ENCODE measurements at regions not wholly inside any gene's neighbourhood (a gene's known extent, or its start where the extent isn't known, plus 50 kb on each side); places are given as distances from the start of the nearest gene placed in this dataset.
"Not testable (repeated sequence)": the region's sequence is repeated elsewhere in the genome, so short reads cannot be mapped to it uniquely, and the experiment has no call there.

DNA sequence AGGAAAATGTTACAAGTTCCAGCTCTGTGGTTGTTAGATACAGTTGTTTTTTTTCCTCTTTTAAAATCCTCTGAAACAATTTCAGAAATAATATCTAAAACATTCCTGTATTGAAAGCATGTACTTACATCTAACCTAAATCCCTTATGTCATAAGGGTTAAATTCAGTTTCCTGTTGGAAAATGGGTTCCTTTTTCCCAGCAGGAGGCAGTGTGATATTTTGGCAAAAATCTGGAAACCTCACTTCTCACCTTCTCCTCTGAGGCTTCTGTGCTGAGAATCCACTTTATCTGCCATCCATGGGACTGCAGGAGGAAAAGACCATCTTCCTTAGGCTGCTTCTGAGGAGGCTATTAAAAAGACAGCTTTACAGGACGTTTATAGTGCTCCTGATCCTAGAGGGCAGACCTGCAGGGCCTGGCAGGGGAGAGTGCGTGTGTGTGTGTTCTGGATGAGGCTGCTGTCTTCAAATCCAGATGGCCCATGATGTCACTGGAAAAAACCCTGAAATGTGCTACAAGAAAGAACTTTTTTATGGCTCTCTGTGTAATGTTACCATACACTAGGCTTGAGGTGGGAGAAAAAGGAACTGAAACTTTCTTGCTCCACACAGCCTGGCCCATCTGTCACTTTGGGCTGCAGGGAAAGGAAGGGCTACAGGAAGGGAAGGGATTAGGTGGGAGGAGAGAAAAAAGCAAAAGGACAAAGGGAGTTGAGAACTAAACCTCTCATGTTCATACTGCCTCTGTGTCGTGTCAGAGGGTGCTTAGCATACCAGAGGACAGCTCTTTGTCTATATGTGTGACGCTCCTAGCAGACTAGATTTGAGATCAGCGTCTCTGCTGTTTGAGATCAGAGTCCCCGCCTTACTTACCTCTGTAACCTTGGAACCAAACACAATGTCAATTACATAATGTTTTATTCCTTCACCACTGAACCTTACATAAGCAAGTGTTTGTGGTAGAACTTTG lies 379.2 kb upstream of the SPAG17 start:
- FAIRE-seq = no peak

GRCh38 chr1:118558933-118559332 lies 373.9 kb upstream of the SPAG17 start:
- no peak for FAIRE-seq

DNA sequence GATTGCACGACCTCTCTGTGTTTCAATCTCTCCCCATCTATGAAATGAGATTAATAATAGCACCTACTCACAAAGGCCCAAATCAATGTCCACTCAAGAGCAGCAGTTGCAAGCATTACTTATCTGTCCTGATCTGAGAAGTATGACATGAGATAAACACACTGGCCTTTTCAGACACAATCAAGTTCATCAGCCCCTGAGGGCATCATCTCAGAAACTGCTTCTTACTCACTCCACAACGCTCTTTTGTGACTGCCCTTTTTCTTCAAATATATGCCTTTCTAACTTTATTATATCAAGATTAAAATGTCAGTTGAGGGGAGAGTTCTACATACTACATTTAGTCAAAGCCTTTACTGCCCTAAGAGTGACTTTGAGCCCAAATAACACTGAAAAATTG lies 371.9 kb upstream of the SPAG17 start:
- no peak for FAIRE-seq

GRCh38 chr1:118555638-118556037 lies 370.6 kb upstream of the SPAG17 start:
- no peak for FAIRE-seq

DNA sequence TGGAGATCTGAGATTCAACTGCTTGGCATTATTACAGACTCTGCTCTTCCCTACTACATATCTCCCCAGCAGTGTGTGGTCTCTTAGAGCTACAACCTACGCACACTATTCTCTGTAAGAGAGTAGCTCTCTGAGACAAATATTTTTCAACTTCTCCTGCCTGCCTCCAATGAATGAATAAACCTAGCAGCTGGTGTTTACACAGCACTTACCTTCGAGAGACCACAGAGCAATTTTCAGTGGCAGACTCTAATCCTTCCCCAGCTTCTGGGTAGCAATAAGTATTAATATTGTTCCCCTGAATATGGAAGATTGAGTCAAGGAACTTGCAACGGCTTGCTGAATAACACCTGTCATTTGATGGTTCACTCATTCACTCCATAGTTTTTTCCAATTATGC lies 350.9 kb upstream of the SPAG17 start:
- no peak for FAIRE-seq

- not testable (repeated sequence) for FAIRE-seq
These were observed 326.9 kb upstream of the SPAG17 start for GRCh38 chr1:118511922-118512321.

- FAIRE-seq = no peak
These were observed 319.8 kb upstream of the SPAG17 start for GRCh38 chr1:118504867-118505266.

GRCh38 chr1:118504221-118504644 lies 319.2 kb upstream of the SPAG17 start:
- FAIRE-seq = no peak

- FAIRE-seq = no peak
These were observed 318.7 kb upstream of the SPAG17 start for GRCh38 chr1:118503752-118504151.

- FAIRE-seq = no peak
These were observed 310.0 kb upstream of the SPAG17 start for GRCh38 chr1:118494998-118495397.

- no peak for FAIRE-seq
These were observed 303.8 kb upstream of the SPAG17 start for GRCh38 chr1:118488787-118489186.

GRCh38 chr1:118487932-118488331 lies 302.9 kb upstream of the SPAG17 start:
- no peak for FAIRE-seq

- no peak for FAIRE-seq
These were observed 302.1 kb upstream of the SPAG17 start for GRCh38 chr1:118487091-118487490.

GRCh38 chr1:118486199-118486598 lies 301.2 kb upstream of the SPAG17 start:
- FAIRE-seq = no peak

DNA sequence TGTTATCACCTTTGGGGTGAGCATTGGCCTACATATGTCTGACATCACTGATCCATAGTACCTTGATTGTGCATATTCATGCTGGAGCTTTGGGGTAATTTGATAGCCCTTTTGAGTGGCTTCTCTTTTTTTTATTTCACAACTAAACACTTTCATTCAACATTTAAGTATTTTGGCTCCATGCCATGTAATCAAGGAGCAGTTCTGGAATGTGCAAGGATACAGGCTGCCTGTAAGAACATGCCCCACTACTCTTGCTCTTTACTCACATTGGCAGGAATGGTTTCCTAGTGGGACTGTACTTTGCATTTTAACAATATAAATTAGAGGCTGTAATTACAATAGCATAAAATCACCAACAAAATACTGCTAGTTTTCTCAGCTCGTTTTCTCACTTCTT lies 300.7 kb upstream of the SPAG17 start:
- no peak for FAIRE-seq

- no peak for FAIRE-seq
These were observed 299.9 kb upstream of the SPAG17 start for GRCh38 chr1:118484893-118485292.

DNA sequence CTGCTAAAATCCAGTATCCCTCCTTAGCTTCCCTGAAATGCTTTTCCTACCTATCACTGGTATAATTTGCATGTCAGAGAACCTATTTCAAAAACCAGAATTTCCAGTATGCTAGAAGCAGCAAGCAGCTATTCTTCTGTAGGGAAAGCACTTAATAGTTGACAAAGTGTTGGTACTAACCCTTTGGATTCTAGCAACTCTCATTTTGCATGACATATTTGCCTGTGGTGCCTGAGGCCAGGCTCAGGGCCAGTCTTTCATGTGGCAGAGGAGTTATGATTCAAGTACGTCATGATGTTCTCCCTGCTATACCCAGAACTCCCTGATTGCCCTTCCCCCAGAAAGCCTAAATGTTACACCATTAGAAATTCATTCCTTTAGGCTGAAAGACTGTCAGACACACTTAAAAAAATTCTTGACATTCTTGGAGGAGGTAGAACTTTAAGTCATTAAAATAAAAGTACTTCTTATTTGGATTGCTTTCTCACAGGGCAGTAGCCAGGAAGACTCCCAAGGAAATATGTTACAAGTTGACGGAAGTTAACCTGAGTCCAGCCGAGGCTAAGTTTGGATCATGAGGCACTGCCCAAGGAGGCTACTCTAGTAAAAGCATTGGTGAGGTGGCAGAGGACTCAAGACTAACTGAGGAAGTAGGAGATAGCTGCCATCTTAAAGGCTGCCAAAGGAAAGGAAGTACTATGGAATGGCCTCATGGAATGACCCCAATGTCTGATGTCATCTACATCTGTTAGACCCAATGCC lies 298.4 kb upstream of the SPAG17 start:
- FAIRE-seq = no peak

DNA sequence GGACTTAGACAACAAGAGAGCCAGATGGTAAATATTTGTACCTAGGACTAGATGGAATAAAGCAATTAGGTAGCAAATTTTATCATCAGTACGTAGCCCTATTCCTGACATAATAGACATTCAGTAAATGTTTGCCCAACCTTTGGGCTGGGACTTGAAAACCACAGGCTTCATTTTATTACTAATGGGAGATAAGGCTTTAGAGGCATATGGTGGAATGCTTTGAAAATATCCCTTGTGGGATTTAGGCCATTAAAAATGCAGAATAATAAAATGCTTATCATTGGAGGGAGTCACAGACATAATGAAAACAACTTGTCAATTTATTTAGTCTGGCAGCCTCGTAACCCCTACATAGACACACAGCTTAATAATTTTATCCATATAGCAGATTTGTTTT lies 296.1 kb upstream of the SPAG17 start:
- no peak for FAIRE-seq

DNA sequence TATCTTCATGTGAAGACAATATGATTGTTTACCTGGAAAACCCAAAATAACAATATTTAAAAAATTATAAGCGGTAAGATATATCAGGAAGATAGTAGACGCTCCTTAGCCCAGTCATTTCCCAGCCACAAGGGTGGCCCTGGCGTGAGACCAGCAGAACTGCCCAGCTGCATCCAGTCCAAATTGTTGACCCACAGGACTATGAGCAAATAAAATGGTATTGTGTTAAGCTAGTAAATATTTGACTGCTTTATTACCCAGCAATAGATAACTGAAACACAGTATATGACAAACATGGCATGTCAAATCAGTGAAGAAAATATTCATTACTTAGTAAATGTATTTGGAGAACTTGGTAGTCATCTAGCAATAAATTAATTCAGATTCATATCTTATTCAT lies 294.3 kb upstream of the SPAG17 start:
- FAIRE-seq = no peak

GRCh38 chr1:118473825-118474224 lies 288.8 kb upstream of the SPAG17 start:
- no peak for FAIRE-seq

DNA sequence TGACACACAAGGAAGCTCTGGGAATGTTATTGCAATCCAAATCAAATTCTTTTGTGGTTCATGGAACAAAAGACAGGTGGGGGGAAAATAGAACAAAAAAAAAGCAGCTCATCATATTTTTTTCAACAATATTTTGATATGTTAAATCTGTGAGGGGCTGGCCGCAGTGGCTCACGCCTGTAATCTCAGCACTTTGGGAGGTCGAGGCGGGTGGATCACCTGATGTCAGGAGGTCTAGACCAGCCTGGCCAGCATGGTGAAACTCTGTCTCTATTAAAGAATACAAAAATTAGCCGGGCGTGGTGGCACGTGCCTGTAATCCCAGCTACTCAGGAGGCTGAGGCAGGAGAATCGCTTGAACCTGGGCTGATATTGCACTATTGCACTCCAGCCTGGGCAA lies 279.4 kb upstream of the SPAG17 start:
- not testable (repeated sequence) for FAIRE-seq

- no peak for FAIRE-seq
These were observed 276.1 kb upstream of the SPAG17 start for GRCh38 chr1:118461154-118461553.

DNA sequence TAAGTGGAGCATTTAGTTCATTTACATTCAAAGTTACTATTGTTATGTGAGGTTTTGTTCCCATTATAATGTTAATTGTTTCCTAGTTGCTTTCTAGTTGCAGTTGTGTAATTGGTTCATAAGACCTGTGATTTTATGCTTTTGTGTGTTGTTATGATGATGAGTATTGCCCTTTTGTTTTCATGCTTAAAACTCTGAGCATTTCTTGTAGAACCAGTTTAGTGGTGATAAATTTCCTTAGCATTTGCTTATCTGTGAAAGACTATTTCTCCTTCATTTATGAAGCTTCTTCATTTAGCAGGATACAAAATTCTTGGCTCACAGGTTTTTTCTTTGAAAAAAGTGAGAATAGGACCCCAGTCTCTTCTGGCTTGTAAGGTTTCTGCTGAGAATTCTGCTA lies 274.8 kb upstream of the SPAG17 start:
- no peak for FAIRE-seq

GRCh38 chr1:118453856-118454255 lies 268.8 kb upstream of the SPAG17 start:
- FAIRE-seq = not testable (repeated sequence)

Data from islet of Langerhans (tissue), 1 donor.